Right hindlimb (tissue), 1 donor: ENCODE measurements at regions not wholly inside any gene's neighbourhood (a gene's known extent, or its start where the extent isn't known, plus 50 kb on each side); places are given as distances from the start of the nearest gene placed in this dataset.

ENCODE experiments used
- DNase-seq: peaks from one replicate; pipeline ENCODE4 v3.0.0-alpha.2; 2018

GRCh38 chr18:69217196-69218000 lies 183.3 kb upstream of the DOK6 start:
- no peak for DNase-seq

GRCh38 chr18:69220529-69220928 lies 180.2 kb upstream of the DOK6 start:
- no peak for DNase-seq

GRCh38 chr18:69222089-69222488 lies 178.6 kb upstream of the DOK6 start:
- no peak for DNase-seq

- no peak for DNase-seq
Measured at GRCh38 chr18:69226971-69227370, 173.7 kb upstream of the DOK6 start.

GRCh38 chr18:69230204-69230603 lies 170.5 kb upstream of the DOK6 start:
- DNase-seq = no peak

- DNase-seq = no peak
Measured at GRCh38 chr18:69233465-69234054, 167.1 kb upstream of the DOK6 start.

- DNase-seq = no peak
Measured at GRCh38 chr18:69239849-69240674, 160.6 kb upstream of the DOK6 start.

- DNase-seq = no peak
Measured at GRCh38 chr18:69246027-69246426, 154.7 kb upstream of the DOK6 start.

GRCh38 chr18:69250305-69251151 lies 150.2 kb upstream of the DOK6 start:
- DNase-seq = no peak

GRCh38 chr18:69257861-69258458 lies 142.7 kb upstream of the DOK6 start:
- no peak for DNase-seq

GRCh38 chr18:69259282-69259681 lies 141.4 kb upstream of the DOK6 start:
- no peak for DNase-seq

GRCh38 chr18:69261406-69261805 lies 139.3 kb upstream of the DOK6 start:
- no peak for DNase-seq

- DNase-seq = no peak
Measured at GRCh38 chr18:69265656-69266055, 135.0 kb upstream of the DOK6 start.

- no peak for DNase-seq
Measured at GRCh38 chr18:69267895-69268294, 132.8 kb upstream of the DOK6 start.

GRCh38 chr18:69282371-69282770 lies 118.3 kb upstream of the DOK6 start:
- no peak for DNase-seq

GRCh38 chr18:69291044-69291443 lies 109.6 kb upstream of the DOK6 start:
- no peak for DNase-seq

GRCh38 chr18:69291755-69292154 lies 108.9 kb upstream of the DOK6 start:
- no peak for DNase-seq

- no peak for DNase-seq
Measured at GRCh38 chr18:69300185-69300584, 100.5 kb upstream of the DOK6 start.

GRCh38 chr18:69308619-69309018 lies 92.1 kb upstream of the DOK6 start:
- no peak for DNase-seq

- DNase-seq = no peak
Measured at GRCh38 chr18:69326094-69326493, 74.6 kb upstream of the DOK6 start.

GRCh38 chr18:69328086-69328485 lies 72.6 kb upstream of the DOK6 start:
- no peak for DNase-seq

GRCh38 chr18:69330385-69331005 lies 70.2 kb upstream of the DOK6 start:
- no peak for DNase-seq
